ENCODE measurements at regions not wholly inside any gene's neighbourhood (a gene's known extent, or its start where the extent isn't known, plus 50 kb on each side); places are given as distances from the start of the nearest gene placed in this dataset.
A peak's percentile ranks its signal among the peaks of the same experiment; 100 is the strongest.
"Not testable (repeated sequence)": the region's sequence is repeated elsewhere in the genome, so short reads cannot be mapped to it uniquely, and the experiment has no call there.

DNA sequence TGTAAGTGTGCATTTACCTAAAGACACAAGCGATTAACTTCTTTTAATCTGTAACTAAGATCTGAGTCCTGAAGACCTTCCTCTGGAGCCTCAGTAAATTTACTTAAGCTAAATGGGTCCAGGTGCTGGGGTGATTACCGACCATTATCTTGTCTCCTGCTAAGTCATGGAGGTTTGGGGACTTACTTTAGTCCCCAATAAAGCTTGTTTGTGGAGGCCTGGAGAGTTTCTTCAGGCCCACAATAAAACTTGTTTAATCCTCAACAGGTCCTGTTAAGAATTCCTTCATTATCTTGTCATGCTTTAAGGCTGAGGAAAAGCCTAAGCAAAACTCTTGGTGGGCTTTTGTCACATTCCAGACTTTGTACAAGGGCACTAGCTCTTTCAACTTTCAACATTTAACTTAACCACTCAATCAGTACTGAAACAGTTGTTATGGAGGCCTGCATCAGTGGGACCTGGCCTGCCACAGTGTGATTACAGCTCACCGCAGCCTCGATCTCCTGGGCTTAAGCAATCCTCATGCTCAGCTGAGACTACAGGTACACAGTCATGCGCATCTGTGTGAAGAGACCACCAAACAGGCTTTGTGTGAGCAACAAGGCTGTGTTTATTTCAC is 84.0 kb downstream of the FMO4 start:
- DNase-seq = no peak

DNA sequence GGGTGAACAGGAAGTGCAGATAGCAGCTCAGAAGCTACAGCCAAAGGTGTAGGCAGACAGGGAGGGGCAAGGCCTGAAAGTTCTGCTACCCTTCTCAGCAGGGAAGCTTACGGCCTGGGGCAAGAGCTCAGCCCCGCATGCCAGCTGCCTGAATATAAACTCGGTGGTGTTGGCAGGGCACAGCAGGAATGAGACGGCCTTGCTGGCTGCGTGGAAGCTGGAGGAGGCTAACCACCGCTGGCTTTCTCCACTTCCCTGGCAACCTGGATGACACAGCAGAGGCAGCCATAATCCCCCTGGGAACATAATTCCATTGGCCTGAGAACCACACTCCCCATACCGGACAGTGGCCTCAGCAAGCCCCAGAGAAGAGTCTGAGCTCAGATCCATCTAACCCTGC is 81.9 kb upstream of the PRRC2C start:
- DNase-seq = no peak

DNA sequence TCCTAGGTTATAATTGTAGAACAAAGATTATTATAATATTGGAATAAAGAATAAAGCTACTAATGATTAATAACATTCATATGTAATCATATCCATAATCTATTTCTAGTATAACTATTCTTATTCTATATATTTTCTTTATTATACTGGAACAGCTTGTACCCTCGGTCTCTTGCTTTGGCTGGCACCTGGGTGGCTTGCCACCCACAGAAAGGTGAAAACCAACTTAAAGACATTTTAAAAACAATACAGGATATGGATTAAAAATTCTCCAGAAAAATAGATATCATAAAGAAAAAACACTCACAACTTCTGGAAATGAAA is 80.0 kb upstream of the PRRC2C start:
- no peak for DNase-seq

DNA sequence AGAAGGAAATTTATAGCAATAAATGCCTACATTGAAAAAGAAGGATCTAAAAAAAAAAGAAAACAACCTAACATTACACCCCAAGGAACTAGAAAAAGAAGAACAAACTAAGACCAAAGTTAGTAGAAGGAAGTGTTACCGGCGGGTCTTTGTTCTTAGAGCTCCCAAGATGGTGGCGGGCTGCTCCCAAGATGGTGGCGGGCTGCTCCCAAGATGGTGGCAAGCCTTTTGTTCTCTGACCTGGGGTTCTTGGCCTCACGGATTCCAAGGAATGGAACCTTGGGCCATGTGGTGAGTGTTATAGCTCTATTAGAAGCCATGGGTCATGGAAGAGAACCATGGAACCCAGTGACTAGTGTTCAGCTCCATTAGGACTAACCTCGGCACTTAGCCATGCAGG is 71.8 kb upstream of the PRRC2C start:
- not testable (repeated sequence) for DNase-seq

DNA sequence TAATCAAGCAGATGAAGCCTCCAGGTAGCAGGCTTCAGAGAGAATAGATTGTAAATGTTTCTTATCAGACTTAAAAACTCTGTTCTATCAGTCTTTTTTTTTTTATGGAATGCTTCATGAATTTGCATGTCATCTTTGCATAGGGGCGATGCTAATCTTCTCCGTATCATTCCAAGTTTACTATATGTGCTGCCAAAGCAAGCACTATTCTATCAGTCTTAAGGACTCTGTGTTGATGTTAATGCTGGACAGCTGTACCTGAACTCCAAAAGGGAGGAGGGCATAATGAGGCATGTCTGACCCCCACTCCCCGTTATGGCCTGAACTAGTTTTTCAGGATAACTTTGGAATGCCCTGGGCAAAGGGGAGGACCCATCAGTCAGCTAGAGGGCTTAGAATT is 66.8 kb upstream of the PRRC2C start:
- DNase-seq = no peak

DNA sequence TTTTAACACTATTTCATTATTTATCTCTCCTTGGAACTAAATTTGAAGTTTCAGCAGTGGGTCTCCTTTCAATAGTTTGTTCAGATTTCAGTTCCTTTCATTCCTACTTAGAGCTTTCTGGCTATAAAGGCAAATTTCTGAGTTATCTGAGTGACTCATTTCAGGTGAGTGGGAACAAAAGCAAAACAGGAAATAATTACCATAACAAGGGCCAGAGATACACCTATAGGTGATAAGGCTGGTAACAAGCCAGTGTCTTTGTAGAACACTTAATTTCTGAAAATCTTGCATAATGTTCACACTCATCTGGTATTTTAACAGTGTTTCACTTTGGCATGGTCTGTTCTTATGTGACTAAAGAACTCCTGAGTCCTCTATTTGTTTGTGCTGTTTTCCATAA is 64.5 kb upstream of the PRRC2C start:
- DNase-seq = no peak

DNA sequence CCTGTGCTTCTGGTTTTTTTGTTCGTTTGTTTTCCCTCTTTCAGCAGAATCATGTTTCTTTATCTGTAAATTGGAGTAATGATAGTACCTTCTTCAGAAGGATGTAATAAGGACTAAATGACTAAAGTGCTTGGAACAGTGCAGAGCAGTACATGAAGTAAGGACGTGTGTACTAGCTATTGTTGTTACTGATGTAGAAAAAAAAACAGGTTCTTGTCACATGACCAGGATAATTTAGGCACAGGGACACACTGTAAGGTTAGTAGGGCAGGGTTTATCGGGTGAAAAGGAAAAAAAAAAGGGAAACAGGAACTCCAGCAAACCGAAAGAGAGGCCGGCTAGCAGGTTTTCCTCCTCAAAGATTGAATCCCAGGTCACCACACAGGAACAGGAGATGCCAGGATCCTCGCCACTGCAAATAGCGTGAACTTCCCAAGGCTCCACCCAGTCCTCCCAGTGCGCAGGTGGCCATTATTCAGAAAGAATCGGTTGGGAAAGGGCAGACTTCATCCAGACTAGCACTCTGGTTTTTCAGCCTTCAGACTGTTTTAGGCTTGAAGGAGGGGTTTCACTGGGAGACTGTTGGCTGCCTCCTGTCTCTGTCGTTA is 63.8 kb upstream of the PRRC2C start:
- no peak for DNase-seq

DNA sequence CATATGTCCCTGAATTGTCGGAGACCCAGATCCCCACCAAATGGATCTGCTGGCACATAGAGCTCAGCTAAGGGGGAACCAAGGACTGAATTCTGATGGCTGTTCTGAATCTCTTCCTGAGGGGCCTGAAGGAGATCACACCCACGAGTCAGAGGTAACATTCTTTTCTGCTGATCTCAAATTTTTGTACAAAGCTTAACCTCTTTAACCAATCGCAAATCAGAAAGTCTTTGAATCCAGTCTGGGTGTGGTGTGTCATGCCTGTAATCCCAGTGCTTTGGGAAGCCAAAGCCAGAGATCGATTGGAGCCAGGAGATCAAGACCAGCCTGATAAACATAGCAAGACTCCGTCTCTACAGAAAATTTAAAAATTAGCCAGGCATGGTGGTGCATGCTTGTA is 62.8 kb upstream of the PRRC2C start:
- DNase-seq = no peak

DNA sequence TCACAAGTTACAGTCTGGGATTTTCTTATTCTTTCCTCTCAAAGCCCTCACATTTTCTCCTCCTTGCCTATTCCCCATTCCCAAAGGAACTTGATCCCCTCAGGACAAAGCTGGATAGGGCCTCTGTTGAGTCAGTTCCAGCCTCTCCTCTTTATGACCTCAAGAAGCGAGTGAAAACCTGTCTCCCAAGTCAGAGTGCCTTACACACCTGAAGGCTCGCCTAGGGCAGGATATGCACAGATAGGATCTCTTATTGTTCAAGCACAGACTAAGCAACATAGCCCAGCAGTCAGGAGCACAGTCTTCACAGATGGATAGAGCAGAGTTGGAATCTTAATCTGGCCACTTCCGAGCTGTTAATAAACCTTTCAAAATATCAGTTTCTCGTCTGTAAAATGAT is 60.8 kb upstream of the PRRC2C start:
- DNase-seq = no peak

DNA sequence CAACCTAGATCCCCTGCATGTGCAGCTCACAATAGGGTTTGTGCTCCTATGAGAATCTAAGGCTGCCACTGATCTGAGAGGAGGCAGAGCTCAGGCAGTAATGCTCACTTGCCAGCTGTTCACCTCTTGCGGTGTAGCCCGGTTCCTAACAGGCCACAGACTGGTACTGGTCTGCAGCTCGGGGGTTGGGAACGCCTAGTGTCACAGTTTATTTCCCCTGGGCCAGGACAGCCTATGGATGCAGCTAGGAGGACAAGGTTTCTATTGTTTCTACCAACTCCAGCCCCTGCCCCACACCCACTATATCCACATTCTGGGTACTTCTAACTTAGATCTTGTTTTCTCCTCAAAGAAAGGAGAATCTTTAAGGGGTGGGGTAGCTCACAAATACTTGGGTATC is 58.7 kb upstream of the PRRC2C start:
- no peak for DNase-seq

DNA sequence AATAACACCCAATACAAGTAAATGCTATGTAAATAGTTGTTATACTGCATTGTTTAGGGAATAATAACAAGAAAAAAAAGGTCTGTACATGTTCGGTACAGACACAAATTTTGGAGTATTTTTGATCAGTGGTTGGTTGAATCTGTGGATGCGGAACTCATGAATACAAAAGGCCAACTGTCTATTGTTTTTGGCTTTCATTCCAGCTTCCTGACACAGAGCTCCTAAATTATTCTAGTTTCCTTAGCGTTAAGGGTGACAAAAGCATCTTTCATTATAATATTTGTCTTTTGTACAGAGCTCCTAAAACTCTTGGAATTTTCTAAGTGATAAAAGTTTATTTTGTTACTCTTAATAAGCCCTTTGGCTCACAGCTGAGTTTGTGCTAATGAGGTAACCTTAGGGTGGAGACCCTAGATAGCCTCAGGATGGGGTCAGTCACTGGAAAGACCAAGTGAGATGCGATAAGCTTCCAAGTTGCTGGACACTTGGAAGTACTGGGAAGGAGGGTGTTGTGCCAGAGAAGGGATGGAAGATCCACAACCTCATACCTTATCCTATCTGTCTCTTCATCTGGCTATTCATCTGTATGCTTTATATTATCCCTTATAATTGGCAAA is 57.4 kb upstream of the PRRC2C start:
- no peak for DNase-seq

DNA sequence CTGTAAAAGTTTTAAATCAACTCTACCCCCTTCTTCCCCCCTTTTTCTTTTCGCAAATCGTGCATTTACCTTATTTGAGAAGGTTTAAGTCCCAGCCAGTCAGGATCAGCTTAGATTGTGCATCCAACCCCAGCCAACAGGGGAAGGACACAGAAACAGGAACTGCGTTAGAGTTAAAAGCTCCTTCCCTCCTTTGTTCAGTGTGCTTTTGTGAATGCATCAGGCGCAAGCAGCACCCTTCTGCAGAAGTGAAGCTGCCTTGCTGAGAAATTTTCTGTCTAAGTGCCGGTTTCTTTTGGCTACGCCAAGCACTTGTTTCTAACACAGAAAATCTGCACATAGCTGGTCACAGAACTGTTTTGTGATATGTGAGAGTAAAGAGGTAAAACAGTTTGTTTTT is 56.2 kb upstream of the PRRC2C start:
- DNase-seq = no peak

DNA sequence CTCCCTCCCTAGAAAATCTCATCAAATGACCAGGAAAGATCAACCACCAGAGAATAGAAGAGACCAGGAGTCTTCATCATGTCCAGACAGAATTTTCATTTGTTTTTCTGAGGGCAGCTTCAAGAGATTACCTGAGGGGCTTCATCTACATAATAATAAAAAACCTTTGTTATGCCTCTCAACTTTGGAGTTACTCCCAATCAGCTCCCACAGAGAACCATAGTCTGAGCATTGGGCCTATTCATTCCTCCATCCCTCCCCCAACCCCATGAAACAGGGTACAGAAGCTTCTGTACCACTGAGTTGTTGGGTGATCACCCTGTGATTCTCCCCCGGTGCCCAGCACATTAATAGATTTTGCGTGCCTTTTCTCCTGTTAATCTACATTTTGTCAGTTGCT is 53.3 kb upstream of the PRRC2C start:
- DNase-seq = no peak

DNA sequence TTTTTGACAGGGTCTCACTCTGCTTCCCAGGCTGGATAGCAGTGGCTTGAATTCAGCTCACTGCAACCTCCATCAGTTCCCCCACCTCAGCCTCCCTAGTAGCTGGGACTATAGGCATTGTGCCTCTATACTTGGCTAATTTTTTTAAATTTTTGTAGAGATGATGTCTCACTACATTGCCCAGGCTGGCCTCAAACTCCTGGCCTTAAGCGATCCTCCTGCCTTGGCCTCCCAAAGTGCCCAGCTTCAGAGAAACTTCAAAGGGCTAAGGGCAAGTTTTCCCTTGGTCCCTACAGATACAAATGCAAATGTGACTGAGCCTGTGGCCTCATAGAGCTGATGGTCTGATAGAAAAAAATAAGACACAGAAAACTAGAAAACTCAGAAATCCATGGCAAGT is 52.9 kb upstream of the PRRC2C start:
- DNase-seq = no peak

DNA sequence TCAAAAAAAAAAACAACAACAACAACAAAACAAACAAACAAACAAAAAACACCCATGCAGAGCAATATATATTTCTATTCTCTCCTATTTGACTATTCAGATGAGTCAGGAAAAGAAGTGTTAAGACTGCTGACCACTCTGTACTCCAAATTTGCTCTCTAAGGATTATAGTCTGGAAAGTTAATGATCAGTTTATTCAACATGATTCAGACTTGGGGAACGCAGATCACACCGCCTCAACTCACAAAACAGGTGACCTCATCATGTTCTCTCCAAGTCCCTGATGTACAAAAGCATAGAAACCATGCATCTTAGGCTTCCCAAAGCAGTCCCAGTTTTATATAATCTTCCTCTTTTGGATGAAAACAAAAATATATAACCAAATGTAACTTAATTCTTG is 51.9 kb upstream of the PRRC2C start:
- no peak for DNase-seq

DNA sequence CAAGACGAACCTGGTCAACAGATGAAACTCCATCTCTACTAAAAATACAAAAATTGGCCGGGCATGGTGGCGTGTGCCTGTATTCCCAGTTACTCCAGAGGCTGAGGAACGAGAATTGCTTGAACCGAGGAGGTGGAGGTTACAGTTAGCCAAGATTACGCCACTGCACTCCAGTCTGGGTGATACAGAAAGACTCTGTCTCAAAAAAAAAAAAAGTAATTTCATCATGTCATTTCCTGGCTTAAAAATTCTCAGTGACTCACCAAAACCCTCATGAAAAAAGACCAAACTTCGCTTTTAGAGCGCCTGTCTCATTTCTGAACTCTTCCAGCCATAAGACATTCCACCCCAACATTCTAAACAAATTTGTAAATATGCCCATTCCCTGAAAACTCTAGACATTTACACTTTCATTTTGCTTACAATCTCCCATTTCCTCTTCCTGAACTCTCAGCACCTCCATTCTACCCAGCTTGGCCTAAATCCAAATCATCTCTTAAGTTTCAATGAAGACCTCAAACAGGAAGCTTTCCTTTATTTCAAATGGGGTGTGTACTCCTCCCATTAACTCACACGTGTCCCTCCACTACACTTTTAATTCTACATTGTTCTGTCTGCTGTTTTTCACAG is 50.5 kb upstream of the PRRC2C start:
- peak; percentile 23 to 32 for DNase-seq

Data from AML-193 (cell line).